ENCODE measurements at regions not wholly inside any gene's neighbourhood (a gene's known extent, or its start where the extent isn't known, plus 50 kb on each side); places are given as distances from the start of the nearest gene placed in this dataset.

DNA sequence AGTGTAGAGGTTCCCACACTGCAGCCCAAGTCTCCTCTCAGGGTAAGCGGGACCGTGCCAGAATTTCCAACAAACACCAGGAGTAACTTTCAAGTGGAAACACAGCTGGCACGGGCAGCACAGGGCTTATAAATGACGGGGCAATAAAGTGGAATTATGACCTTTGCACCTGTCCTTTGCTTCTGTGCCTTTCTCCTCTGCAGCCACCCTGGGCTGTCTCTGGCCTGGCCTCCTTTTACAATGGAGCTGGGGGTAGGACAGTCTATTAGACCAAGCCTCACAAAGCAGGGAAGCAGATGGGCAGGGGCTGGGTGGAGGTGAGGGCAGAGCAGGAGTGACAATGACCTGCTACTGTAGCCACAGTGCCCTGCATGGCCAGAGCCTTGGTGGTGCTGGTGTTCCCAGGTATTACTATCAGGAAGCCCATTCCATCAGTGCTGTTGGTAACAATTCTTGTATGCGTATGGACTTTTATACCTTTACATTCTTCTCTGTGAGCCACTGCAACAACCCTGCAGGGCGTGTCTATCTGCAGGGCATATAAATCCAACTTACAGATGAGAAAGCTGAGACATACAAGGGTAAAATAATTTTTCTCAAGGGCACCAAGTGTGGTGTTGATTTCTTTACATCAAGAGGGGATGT lies 387.8 kb downstream of the CTTN start:
- no peak for TF ChIP-seq Cebpa-rat (IDR thresholded peaks at IDR 0.05)
- Histone ChIP-seq H3K27me3 (no peaks in the 10 kb centered on the region), H3K4me2 (no peak overlapping the region), H3K36me3 (no peaks in the 10 kb centered on the region), H3K4me3 (no peak overlapping the region), H3K4me1 (peaks cover 11% of the 10 kb centered on the region), H4K20me1 (no peaks in the 10 kb centered on the region), H3K9me3 (no peaks in the 10 kb centered on the region), H3K27ac (no peak overlapping the region), H3K9ac (no peak overlapping the region)

DNA sequence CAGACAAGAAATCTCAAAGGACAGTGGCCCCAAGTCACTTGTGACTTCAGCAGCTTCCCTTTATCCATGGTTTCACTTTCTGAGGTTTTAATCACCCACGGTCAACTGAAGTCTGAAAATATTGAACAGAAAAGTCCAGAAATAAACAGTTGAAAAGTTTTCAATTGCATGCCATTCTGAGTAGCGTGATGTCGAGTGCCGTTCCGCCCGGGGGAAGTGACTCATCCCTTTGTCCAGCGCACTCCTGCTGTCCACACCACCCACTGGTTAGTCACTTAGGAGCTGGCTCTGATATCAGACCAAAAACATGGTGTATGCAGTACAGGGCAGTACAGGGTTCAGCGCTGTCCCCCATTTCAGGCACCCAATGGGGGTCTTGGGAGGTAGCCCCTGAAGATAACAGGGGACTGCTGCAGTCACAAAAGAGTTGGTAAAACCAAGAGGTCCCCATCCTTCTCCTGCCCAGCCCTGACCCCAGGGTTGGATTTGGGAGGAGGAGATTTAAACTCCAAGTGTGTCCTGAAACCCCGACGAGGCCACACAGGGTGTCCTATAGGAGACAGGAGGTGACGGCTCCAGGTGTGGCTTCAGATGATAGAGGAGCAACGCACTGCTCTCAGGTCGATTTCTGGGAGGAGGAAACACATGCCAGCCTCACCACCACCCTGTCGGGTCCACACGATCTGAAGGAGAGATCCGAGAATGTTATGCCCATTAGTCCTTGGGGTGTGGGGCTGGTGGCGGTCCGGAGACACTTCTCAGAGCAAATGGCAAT lies 390.1 kb downstream of the CTTN start:
- H3K36me3 ChIP-seq = no peaks in the 10 kb centered on the region
- no peak overlapping the region for H3K27ac ChIP-seq
- H3K4me2 ChIP-seq = no peak overlapping the region
- no peaks in the 10 kb centered on the region for H4K20me1 ChIP-seq
- peaks cover 20% of the 10 kb centered on the region for H3K9me3 ChIP-seq
- TF ChIP-seq Cebpa-rat (IDR thresholded peaks at IDR 0.05) = no peak
- no peak overlapping the region for H3K4me3 ChIP-seq
- peaks cover 11% of the 10 kb centered on the region for H3K4me1 ChIP-seq
- no peak overlapping the region for H3K9ac ChIP-seq
- H3K27me3 ChIP-seq = no peaks in the 10 kb centered on the region

DNA sequence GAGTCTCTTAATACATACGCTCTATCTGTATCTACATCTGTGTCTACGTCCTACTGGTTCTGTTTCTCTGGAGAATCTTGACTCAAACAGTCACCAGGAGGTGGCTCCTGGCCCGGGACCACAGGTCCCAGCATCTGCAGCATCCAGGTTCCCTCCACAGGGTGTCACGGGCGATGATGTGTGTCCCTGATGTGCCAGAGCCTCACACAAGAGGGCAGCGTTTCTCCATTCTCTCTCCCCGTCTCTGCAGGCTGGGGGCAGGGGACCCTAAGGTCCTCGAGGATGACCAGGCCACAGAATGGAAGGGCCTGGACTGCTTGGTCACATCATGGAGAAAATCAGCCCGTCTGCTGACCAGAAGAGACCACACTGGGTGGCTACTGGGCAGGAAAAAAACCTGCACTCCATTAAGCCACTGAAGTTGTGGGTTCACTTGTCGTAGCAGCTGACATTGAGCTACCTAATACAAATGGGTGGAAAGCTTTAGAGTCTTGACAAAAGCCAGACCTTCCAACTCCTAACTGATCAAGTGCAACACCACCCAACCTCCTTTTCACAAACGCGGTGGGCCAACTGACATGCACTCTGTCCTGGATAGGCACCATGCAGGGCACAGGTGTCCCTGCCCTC lies 392.5 kb downstream of the CTTN start:
- H3K9me3 ChIP-seq = peaks cover 37% of the 10 kb centered on the region
- no peak overlapping the region for H3K27ac ChIP-seq
- H3K9ac ChIP-seq = no peak overlapping the region
- H4K20me1 ChIP-seq = no peaks in the 10 kb centered on the region
- no peak overlapping the region for H3K4me2 ChIP-seq
- H3K27me3 ChIP-seq = no peaks in the 10 kb centered on the region
- no peak for TF ChIP-seq Cebpa-rat (IDR thresholded peaks at IDR 0.05)
- no peak overlapping the region for H3K4me3 ChIP-seq
- no peaks in the 10 kb centered on the region for H3K36me3 ChIP-seq
- H3K4me1 ChIP-seq = no peaks in the 10 kb centered on the region

DNA sequence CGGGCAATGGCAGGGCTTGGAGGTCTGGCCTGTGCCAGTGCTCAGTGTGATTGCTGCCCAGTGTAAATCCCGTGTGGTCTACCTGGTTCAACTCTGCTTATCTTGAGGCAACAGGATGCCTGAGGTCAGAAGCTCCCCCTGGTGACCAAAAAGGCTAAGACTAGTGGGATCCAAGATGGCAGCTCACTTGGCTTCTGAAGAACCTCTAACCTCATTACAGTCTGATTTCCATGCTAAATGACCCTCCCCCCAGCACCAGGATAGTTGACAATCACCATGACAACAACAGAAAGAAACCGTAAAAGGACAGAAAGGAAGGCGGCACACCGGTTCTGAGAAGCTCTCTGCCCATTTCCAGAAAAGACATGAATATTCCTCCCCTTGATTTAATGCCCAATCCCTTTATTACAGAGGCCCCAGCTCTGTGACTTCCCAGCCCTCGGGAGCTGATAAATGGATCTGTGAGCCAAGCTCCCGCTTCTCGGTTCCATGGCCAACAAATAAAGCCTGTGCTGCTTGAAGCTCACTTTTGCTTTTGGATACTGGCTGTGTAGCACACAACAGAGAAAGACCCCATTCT lies 398.4 kb downstream of the CTTN start:
- Histone ChIP-seq H3K36me3 (no peaks in the 10 kb centered on the region), H4K20me1 (no peaks in the 10 kb centered on the region), H3K4me3 (no peak overlapping the region), H3K4me2 (no peak overlapping the region), H3K27me3 (no peaks in the 10 kb centered on the region), H3K9me3 (peaks cover 43% of the 10 kb centered on the region), H3K9ac (no peak overlapping the region), H3K27ac (no peak overlapping the region), H3K4me1 (no peaks in the 10 kb centered on the region)
- no peak for TF ChIP-seq Cebpa-rat (IDR thresholded peaks at IDR 0.05)

DNA sequence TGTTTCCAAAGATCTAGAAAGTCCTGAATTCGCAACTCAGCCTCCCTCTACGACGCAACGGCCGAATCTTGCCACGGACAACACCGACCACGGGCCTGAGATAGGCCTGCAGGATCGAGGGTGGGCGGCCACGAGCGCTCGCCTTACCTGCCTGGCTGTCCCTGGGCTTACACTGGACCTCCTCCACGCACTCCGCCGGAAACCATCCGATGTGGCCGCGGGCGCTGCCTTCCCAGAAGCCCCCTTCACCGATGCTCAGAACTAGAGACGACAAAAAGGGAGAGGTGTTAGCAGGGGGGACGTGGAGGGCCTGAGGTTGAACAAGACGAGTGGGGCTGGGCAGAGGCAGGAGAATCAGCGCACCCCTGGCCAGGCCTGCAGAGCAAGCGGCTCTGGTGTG lies 400.0 kb downstream of the CTTN start:
- no peak overlapping the region for H3K4me3 ChIP-seq
- no peaks in the 10 kb centered on the region for H4K20me1 ChIP-seq
- H3K4me1 ChIP-seq = no peaks in the 10 kb centered on the region
- TF ChIP-seq Cebpa-rat (IDR thresholded peaks at IDR 0.05) = no peak
- no peak overlapping the region for H3K27ac ChIP-seq
- H3K9me3 ChIP-seq = peaks cover 28% of the 10 kb centered on the region
- H3K9ac ChIP-seq = no peak overlapping the region
- no peak overlapping the region for H3K4me2 ChIP-seq
- H3K36me3 ChIP-seq = no peaks in the 10 kb centered on the region
- H3K27me3 ChIP-seq = no peaks in the 10 kb centered on the region

DNA sequence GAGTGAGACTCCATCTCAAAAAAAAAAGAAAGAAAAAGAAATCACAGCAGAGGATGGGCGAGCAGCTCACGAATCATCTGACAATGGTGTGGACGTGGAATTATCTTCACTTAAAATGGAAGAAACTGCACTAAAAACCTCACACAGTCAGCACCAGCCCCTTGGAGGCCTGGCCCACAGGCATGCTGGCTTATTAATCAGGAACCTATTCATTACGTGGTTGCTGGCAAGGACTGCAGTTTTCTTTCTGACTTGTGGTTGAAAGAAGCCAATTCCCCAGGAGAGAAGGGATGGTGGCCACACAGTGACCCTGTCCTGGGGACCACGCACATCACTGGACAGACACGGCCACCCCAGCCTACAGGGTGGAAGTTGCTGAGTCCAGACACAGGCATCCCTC lies 401.1 kb downstream of the CTTN start:
- Histone ChIP-seq H3K9ac (no peak overlapping the region), H3K9me3 (peaks cover 17% of the 10 kb centered on the region)
- no peak for TF ChIP-seq Cebpa-rat (IDR thresholded peaks at IDR 0.05)

DNA sequence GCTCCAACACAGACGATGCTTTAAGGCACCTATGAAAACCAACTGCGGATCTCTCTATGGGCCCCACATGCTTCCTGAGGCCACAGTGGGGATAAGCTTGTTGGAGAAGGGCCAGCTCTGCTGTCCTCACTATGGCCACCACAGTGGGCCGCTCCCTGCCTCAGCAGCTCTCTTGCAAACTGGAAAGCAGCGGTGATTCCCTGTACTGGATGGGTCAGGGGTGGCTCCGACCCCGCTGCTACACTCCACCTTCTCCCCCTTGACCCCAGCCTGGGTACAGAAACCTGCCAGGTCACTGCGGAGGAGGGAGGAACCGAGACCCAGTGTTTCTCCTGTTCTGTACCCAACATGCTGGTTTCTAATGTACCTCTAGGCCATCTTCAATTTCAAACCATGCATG lies 403.9 kb downstream of the CTTN start:
- no peak overlapping the region for H3K27ac ChIP-seq
- no peaks in the 10 kb centered on the region for H4K20me1 ChIP-seq
- no peaks in the 10 kb centered on the region for H3K4me1 ChIP-seq
- no peak overlapping the region for H3K4me3 ChIP-seq
- no peak overlapping the region for H3K9ac ChIP-seq
- no peak overlapping the region for H3K4me2 ChIP-seq
- no peaks in the 10 kb centered on the region for H3K9me3 ChIP-seq
- H3K36me3 ChIP-seq = no peaks in the 10 kb centered on the region
- TF ChIP-seq Cebpa-rat (IDR thresholded peaks at IDR 0.05) = no peak
- no peaks in the 10 kb centered on the region for H3K27me3 ChIP-seq

More for the DNA sequence above, 401.1 kb downstream of the CTTN start:
- Histone ChIP-seq H3K4me1 (no peaks in the 10 kb centered on the region), H3K4me2 (no peak overlapping the region), H3K36me3 (no peaks in the 10 kb centered on the region), H3K27me3 (no peaks in the 10 kb centered on the region), H4K20me1 (no peaks in the 10 kb centered on the region), H3K27ac (no peak overlapping the region), H3K4me3 (no peak overlapping the region)

DNA sequence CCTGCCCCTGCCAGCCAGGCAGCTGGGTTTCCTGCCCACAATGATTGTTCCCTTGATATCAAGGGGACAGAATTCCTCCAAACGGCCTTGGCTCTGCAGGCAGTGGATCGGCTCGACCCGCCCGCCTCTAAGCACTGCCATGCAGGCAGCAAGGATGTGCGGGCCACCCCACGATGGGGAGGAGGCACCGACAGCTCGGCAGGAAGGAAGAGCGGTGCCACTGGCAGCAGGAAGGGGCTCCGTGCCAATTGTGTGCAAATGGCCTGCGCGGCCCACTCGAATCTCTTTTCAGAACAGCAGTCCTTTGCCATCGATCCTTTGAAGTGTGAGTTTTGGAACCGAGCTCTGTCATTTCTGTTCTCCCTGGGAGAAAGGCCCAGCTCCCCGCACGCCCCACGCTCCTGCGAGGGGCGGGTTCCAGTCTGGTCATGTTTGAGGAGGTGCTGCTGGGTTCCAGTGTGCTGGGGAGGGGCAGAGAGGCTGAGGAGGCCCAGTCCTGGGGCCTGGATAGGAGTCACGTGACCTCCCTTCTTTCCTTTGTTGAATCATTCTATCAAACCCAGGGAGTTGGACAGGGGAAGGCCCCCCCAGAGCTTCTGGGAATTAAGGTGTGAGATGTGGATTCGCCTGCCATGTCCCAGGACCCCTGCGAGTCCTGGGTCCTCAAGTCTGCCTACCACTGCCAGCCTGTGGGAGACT lies 406.0 kb downstream of the CTTN start:
- Histone ChIP-seq H3K9me3 (no peaks in the 10 kb centered on the region), H3K27me3 (no peaks in the 10 kb centered on the region), H3K4me3 (no peak overlapping the region), H3K4me2 (no peak overlapping the region), H3K36me3 (no peaks in the 10 kb centered on the region), H4K20me1 (no peaks in the 10 kb centered on the region), H3K9ac (no peak overlapping the region), H3K27ac (no peak overlapping the region), H3K4me1 (no peaks in the 10 kb centered on the region)
- TF ChIP-seq Cebpa-rat (IDR thresholded peaks at IDR 0.05) = no peak

DNA sequence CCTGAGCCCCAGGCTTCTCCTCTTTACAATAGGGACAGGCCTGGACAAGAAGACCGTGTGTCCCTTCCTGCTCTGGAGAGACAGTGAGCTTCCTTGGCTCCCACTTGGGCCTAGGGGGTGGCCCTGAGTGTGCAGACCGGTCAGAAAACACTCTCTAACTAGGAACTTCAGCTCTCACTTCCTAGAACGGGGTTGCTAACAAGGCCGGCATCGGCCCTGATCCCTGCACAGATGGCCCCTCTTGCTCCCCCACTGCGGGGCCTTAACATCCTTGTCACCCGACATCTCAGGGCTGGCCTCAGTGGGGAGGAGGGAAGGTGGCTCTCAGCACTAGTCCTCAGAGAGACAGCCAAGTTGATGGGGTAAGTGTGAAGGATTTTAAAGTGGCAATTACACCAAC lies 406.9 kb downstream of the CTTN start:
- Histone ChIP-seq H3K9ac (no peak overlapping the region), H3K9me3 (no peaks in the 10 kb centered on the region), H4K20me1 (no peaks in the 10 kb centered on the region), H3K4me1 (no peaks in the 10 kb centered on the region), H3K4me2 (no peak overlapping the region), H3K4me3 (no peak overlapping the region), H3K27me3 (no peaks in the 10 kb centered on the region), H3K27ac (no peak overlapping the region), H3K36me3 (no peaks in the 10 kb centered on the region)
- no peak for TF ChIP-seq Cebpa-rat (IDR thresholded peaks at IDR 0.05)

Data from BLaER1 (cell line).